Activated T-cell treated with anti-CD3 and anti-CD28 coated beads, Interleukin-2, amount 50 U/mL, for 24 hours (primary cell): ENCODE measurements at regions not wholly inside any gene's neighbourhood (a gene's known extent, or its start where the extent isn't known, plus 50 kb on each side); places are given as distances from the start of the nearest gene placed in this dataset.

ENCODE experiments used
- DNase-seq: peaks from one replicate; pipeline ENCODE4 v3.0.0-alpha.2; 2020
- H3K27ac Mint-ChIP-seq: 2 replicates; pipeline ENCODE4 v1.8.0; 2020; ENCODE audit warnings: mild to moderate bottlenecking, mixed read lengths
- H3K27me3 Mint-ChIP-seq: 2 replicates; pipeline ENCODE4 v1.8.0; 2020; ENCODE audit warnings: mixed read lengths
- H3K36me3 Mint-ChIP-seq: 2 replicates; pipeline ENCODE4 v1.8.0; 2020; ENCODE audit warnings: low read depth, mixed read lengths
- H3K4me1 Mint-ChIP-seq: 2 replicates; pipeline ENCODE4 v1.8.0; 2020; ENCODE audit warnings: low read depth, mixed read lengths
- H3K4me3 Mint-ChIP-seq: 2 replicates; pipeline ENCODE4 v1.8.0; 2020; ENCODE audit warnings: mild to moderate bottlenecking, moderate library complexity, mixed read lengths
- H3K9me3 Mint-ChIP-seq: 2 replicates; pipeline ENCODE4 v1.8.0; 2020; ENCODE audit warnings: mixed read lengths

DNA sequence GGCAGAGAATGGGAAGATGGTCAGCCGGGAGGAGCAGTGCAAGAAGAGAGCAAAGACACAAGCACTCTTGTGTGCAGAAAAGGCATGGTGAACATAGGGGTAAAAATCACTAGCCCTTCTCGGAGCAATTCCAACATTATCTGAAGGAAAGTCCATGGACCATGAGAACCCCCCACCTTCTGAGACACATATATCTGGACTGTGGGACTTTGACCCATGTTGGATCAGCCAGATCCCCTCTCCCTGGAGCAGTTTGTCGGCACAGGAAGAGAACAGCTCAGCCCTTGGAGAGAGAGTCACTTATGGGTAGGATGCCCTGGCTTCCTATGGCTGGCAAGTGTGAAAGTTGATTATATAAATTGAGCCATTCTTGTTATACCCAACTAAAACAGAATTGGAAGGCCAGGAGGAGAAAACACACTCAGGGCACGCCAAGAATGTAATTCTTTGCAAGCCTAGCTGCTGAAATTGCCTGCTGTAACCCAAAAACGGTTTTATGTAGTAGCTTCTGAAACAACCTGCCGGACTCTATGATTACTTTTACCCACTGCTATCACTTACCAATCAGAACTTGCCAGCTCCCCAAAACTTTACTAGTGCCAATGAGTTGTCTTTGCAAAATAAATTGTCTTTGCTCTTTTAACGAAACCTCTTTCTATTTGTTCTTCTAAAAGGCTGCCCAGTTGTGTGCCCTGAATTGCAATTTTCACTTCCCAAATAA, 62.8 kb upstream of the ZNF599 start:
- no peak for DNase-seq
- Mint-ChIP-seq H3K4me1 (peaks cover 7% of the 10 kb centered on the region), H3K4me3 (no peak overlapping the region), H3K27me3 (peaks cover 44% of the 10 kb centered on the region), H3K9me3 (no peaks in the 10 kb centered on the region), H3K27ac (no peak overlapping the region), H3K36me3 (no peaks in the 10 kb centered on the region)

DNA sequence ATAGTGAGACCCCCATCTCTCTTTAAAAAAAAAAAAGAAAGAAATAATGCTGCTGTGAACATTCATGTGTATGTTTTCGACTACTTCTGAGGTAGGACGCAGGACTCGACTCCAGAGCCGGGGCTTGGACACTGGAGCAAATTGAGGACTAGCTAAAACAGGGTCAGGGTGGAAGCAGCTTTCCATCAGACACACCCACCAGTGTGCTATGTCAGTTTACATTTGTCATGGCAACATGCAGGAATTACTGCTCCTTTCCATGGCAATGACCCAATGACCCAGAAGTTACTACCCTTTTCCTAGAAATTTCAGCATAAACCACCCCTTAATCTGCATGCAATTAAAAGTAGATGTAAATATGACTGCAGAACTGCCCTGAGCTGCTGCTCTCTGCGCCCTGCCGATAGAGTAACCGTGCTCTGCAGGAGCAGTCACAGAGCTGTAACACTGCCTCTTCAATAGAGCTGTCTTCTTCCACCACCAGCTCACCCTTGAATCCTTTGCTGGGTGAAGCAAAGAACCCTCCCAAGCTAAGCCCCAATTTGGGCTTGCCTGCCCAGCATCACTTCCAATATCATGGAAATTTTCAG, 61.6 kb upstream of the ZNF599 start:
- peaks cover 40% of the 10 kb centered on the region for H3K27me3 Mint-ChIP-seq
- no peak for DNase-seq
- no peaks in the 10 kb centered on the region for H3K9me3 Mint-ChIP-seq
- no peak overlapping the region for H3K27ac Mint-ChIP-seq
- no peaks in the 10 kb centered on the region for H3K36me3 Mint-ChIP-seq
- H3K4me3 Mint-ChIP-seq = no peak overlapping the region
- peaks cover 7% of the 10 kb centered on the region for H3K4me1 Mint-ChIP-seq

DNA sequence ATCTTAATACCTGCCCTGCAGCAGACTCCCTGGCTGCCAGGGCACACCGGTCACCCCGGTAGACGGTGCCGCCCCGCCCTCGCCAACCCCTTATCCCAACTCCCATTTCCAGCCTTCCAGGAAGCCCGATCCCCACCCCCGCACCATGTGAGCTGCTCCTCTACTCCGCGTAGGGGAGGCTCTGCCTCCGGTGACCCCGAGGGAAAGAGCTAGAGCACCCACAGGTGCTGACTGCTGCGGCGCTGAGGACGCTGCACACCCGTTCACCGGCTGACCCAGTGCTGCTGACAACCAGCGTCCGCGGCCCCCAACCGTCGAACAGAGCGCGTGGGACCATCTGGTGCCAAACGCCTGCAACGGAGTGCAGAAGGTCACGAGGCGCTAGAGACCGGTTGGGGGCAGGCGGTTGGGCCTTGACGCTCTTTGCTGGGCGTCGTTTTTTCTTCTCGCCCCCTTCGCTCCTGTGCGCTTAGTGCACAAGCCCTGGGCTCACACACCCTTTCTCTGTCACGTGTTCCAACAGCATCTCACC, 59.6 kb upstream of the ZNF599 start:
- H3K36me3 Mint-ChIP-seq = no peaks in the 10 kb centered on the region
- no peak for DNase-seq
- no peaks in the 10 kb centered on the region for H3K9me3 Mint-ChIP-seq
- no peak overlapping the region for H3K4me3 Mint-ChIP-seq
- H3K27ac Mint-ChIP-seq = no peak overlapping the region
- H3K4me1 Mint-ChIP-seq = no peaks in the 10 kb centered on the region
- peaks cover 22% of the 10 kb centered on the region for H3K27me3 Mint-ChIP-seq

DNA sequence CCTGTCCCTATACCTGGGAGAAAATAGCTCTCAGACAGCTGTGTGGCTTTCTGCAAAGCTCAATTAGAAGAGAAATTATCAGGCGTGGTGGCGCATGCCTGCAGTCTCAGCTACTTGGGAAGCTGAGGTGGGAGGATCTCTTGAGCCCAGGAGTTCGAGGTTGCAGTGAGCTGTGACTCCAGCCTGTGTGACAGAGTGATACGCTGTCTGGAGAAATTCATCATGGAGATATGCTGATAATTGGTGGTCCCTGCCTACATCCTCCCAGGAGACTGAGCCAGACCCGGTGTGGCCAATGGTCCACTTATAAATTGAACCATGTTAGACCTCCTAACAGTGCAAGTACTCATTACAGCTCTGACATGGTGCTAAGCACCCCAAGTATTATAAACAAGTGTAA, 58.7 kb upstream of the ZNF599 start:
- no peaks in the 10 kb centered on the region for H3K9me3 Mint-ChIP-seq
- peaks cover 15% of the 10 kb centered on the region for H3K27me3 Mint-ChIP-seq
- H3K4me1 Mint-ChIP-seq = no peaks in the 10 kb centered on the region
- H3K4me3 Mint-ChIP-seq = no peak overlapping the region
- no peaks in the 10 kb centered on the region for H3K36me3 Mint-ChIP-seq
- no peak for DNase-seq
- no peak overlapping the region for H3K27ac Mint-ChIP-seq

DNA sequence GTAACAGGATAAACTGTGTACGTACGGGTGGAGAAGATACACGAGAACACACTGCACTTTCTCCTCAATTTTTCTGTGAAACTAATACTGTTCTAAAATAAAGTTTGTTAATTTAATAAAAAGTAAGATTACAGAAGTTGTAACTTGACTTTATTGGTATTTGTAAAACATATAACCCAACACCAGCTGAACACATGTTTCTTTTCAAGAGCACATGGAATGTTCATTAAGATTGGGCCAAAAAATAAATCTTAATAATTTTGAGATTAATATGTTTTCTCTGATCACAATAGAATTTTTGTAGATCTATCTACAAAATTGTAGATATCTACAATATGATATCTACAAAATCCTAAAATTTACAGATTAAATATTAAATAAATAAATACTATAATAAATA, 55.1 kb upstream of the ZNF599 start:
- no peak overlapping the region for H3K27ac Mint-ChIP-seq
- H3K4me1 Mint-ChIP-seq = no peaks in the 10 kb centered on the region
- no peaks in the 10 kb centered on the region for H3K36me3 Mint-ChIP-seq
- DNase-seq = no peak
- no peaks in the 10 kb centered on the region for H3K9me3 Mint-ChIP-seq
- no peaks in the 10 kb centered on the region for H3K27me3 Mint-ChIP-seq
- no peak overlapping the region for H3K4me3 Mint-ChIP-seq

DNA sequence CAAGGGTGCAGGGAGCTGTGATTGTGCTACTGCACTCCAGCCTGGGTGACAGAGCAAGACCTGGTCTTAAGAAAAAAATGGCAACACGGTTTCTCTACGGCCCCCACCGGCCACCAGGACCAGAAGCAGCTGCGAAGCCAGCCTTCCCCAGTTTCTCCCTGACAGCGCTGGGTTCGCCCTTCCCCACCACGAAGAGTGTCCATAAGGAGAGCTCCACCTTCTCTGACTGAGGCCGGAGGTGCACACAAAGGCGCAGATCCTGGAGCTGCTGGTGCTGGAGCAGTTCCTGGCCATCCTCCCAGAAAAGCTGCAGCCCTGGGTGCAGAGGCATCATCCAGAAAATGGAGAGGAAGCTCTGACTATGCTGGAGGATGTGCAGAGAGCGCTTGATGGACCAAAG, 52.2 kb upstream of the ZNF599 start:
- H3K36me3 Mint-ChIP-seq = no peaks in the 10 kb centered on the region
- H3K27ac Mint-ChIP-seq = no peak overlapping the region
- no peak overlapping the region for H3K4me3 Mint-ChIP-seq
- DNase-seq = no peak
- H3K27me3 Mint-ChIP-seq = no peaks in the 10 kb centered on the region
- no peaks in the 10 kb centered on the region for H3K4me1 Mint-ChIP-seq
- H3K9me3 Mint-ChIP-seq = no peaks in the 10 kb centered on the region

DNA sequence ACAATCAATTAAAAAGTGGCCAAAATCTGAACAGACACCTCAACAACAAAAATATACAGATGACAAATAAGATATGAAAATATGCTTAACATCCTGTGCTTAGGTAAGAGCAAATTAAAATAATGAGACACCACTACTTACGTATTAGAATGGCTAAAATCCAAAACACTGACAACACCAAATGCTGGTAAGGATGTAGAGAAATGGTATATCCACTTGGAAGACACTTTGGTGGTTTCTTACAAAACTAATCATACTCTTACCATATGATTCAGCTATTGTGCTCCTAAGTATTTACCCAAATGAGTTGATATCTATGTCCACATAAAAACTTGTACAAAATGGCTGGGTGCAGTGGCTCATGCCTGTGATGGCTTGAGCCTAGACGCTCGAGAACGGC, 51.7 kb upstream of the ZNF599 start:
- no peaks in the 10 kb centered on the region for H3K27me3 Mint-ChIP-seq
- H3K4me1 Mint-ChIP-seq = no peaks in the 10 kb centered on the region
- DNase-seq = no peak
- H3K4me3 Mint-ChIP-seq = no peak overlapping the region
- no peaks in the 10 kb centered on the region for H3K9me3 Mint-ChIP-seq
- H3K27ac Mint-ChIP-seq = no peak overlapping the region
- H3K36me3 Mint-ChIP-seq = no peaks in the 10 kb centered on the region
